Skeletal muscle tissue (tissue), 3 donors: ENCODE measurements at regions not wholly inside any gene's neighbourhood (a gene's known extent, or its start where the extent isn't known, plus 50 kb on each side); places are given as distances from the start of the nearest gene placed in this dataset.

ENCODE experiments used
- H3K27ac ChIP-seq: one replicate; pipeline ENCODE4 v1.7.0; 2013; ENCODE audit warnings: mild to moderate bottlenecking, low read depth, low read length, inconsistent platforms
- H3K27me3 ChIP-seq, 3 donors: one replicate each; pipeline ENCODE4 v1.7.0; 2013; ENCODE audit warnings: low read length in 3 of 3; ENCODE audit not compliant: control insufficient read depth in 3 of 3, insufficient read depth in 3 of 3
- H3K36me3 ChIP-seq, 3 donors: one replicate each; pipeline ENCODE4 v1.7.0; 2013; ENCODE audit warnings: low read length in 3 of 3; ENCODE audit not compliant: control insufficient read depth in 3 of 3, insufficient read depth in 3 of 3
- H3K4me1 ChIP-seq, 3 donors: one replicate each; pipeline ENCODE4 v1.7.0; 2013; ENCODE audit warnings: low read length in 3 of 3, mild to moderate bottlenecking in 3 of 3; ENCODE audit not compliant: control insufficient read depth in 3 of 3, insufficient read depth in 3 of 3
- H3K4me3 ChIP-seq, 3 donors: one replicate each; pipeline ENCODE4 v1.7.0; 2013; ENCODE audit warnings: low read length in 3 of 3
- H3K9ac ChIP-seq, 3 donors: one replicate each; pipeline ENCODE4 v1.7.0; 2013; ENCODE audit warnings: low read length in 3 of 3, mild to moderate bottlenecking in 3 of 3, moderate library complexity in 2 of 3, low read depth in 1 of 3
- H3K9me3 ChIP-seq, 3 donors: one replicate each; pipeline ENCODE4 v1.7.0; 2013; ENCODE audit warnings: low read length in 3 of 3; ENCODE audit not compliant: control insufficient read depth in 3 of 3
- donor health status: Osteomylitis.

GRCh38 chr6:167441715-167442206, 116.9 kb downstream of the TTLL2 start:
- Histone ChIP-seq H3K9ac (no peak overlapping the region), H3K4me1 (no peaks in the 10 kb centered on the region), H3K9me3 (no peaks in the 10 kb centered on the region), H3K4me3 (no peak overlapping the region), H3K27me3 (peaks cover 0 to 3% (median 0%) of the 10 kb centered on the region in 3 donors), H3K27ac (no peak overlapping the region), H3K36me3 (no peaks in the 10 kb centered on the region)

GRCh38 chr6:167442245-167442644, 117.4 kb downstream of the TTLL2 start:
- H3K27ac ChIP-seq = no peak overlapping the region
- H3K36me3 ChIP-seq = no peaks in the 10 kb centered on the region
- H3K27me3 ChIP-seq = peaks cover 0 to 3% (median 0%) of the 10 kb centered on the region in 3 donors
- no peaks in the 10 kb centered on the region for H3K4me1 ChIP-seq
- H3K9me3 ChIP-seq = no peaks in the 10 kb centered on the region
- H3K4me3 ChIP-seq = no peak overlapping the region
- H3K9ac ChIP-seq = no peak overlapping the region

GRCh38 chr6:167442796-167443680, 118.2 kb downstream of the TTLL2 start:
- H3K9me3 ChIP-seq = no peaks in the 10 kb centered on the region
- H3K4me1 ChIP-seq = no peaks in the 10 kb centered on the region
- no peak overlapping the region for H3K4me3 ChIP-seq
- no peak overlapping the region for H3K27ac ChIP-seq
- no peak overlapping the region for H3K9ac ChIP-seq
- no peaks in the 10 kb centered on the region for H3K36me3 ChIP-seq
- peaks cover 0 to 3% (median 0%) of the 10 kb centered on the region in 3 donors for H3K27me3 ChIP-seq

GRCh38 chr6:167444602-167445346, 119.9 kb downstream of the TTLL2 start:
- Histone ChIP-seq H3K27me3 (peaks cover 0 to 3% (median 0%) of the 10 kb centered on the region in 3 donors), H3K27ac (no peak overlapping the region), H3K36me3 (no peaks in the 10 kb centered on the region), H3K9ac (no peak overlapping the region), H3K9me3 (no peaks in the 10 kb centered on the region), H3K4me3 (no peak overlapping the region), H3K4me1 (no peaks in the 10 kb centered on the region)

GRCh38 chr6:167445568-167445967, 120.7 kb downstream of the TTLL2 start:
- peaks cover 0 to 3% (median 0%) of the 10 kb centered on the region in 3 donors for H3K27me3 ChIP-seq
- no peaks in the 10 kb centered on the region for H3K9me3 ChIP-seq
- no peak overlapping the region for H3K9ac ChIP-seq
- no peaks in the 10 kb centered on the region for H3K4me1 ChIP-seq
- H3K27ac ChIP-seq = no peak overlapping the region
- H3K4me3 ChIP-seq = no peak overlapping the region
- H3K36me3 ChIP-seq = no peaks in the 10 kb centered on the region

- H3K4me3 ChIP-seq = no peak overlapping the region
- H3K27ac ChIP-seq = no peak overlapping the region
- H3K36me3 ChIP-seq = no peaks in the 10 kb centered on the region
- no peaks in the 10 kb centered on the region for H3K4me1 ChIP-seq
- H3K27me3 ChIP-seq = peaks cover 0 to 3% (median 0%) of the 10 kb centered on the region in 3 donors
- H3K9ac ChIP-seq = no peak overlapping the region
- H3K9me3 ChIP-seq = no peaks in the 10 kb centered on the region
Measured at GRCh38 chr6:167446046-167446445, 121.2 kb downstream of the TTLL2 start.

- no peak overlapping the region for H3K27ac ChIP-seq
- peaks cover 0 to 6% (median 0%) of the 10 kb centered on the region in 3 donors for H3K27me3 ChIP-seq
- H3K4me1 ChIP-seq = no peaks in the 10 kb centered on the region
- no peaks in the 10 kb centered on the region for H3K9me3 ChIP-seq
- H3K4me3 ChIP-seq = no peak overlapping the region
- no peak overlapping the region for H3K9ac ChIP-seq
- no peaks in the 10 kb centered on the region for H3K36me3 ChIP-seq
Measured at GRCh38 chr6:167446971-167447370, 122.1 kb downstream of the TTLL2 start.

- Histone ChIP-seq H3K4me3 (no peak overlapping the region), H3K27me3 (peaks cover 0 to 6% (median 0%) of the 10 kb centered on the region in 3 donors), H3K9me3 (no peaks in the 10 kb centered on the region), H3K36me3 (no peaks in the 10 kb centered on the region), H3K27ac (no peak overlapping the region), H3K9ac (no peak overlapping the region), H3K4me1 (no peaks in the 10 kb centered on the region)
Measured at GRCh38 chr6:167448378-167448777, 123.5 kb downstream of the TTLL2 start.

- Histone ChIP-seq H3K4me3 (no peak overlapping the region), H3K36me3 (no peaks in the 10 kb centered on the region), H3K27ac (no peak overlapping the region), H3K9ac (no peak overlapping the region), H3K4me1 (no peaks in the 10 kb centered on the region), H3K27me3 (peaks cover 0 to 3% (median 0%) of the 10 kb centered on the region in 3 donors), H3K9me3 (no peaks in the 10 kb centered on the region)
Measured at GRCh38 chr6:167449094-167449861, 124.4 kb downstream of the TTLL2 start.
